HL-60 (cell line): ENCODE measurements at regions not wholly inside any gene's neighbourhood (a gene's known extent, or its start where the extent isn't known, plus 50 kb on each side); places are given as distances from the start of the nearest gene placed in this dataset.

Experiments
- DNase-seq, 2 experiments: peaks; one replicate each; pipeline ENCODE4 v3.0.0-alpha.2; 2010 to 2020; ENCODE audit warnings: low read depth in 1 of 2, low spot score in 1 of 2
- H3K27ac ChIP-seq: fragments of 250-450 bp; sonication (Bioruptor Pico); replicated peaks from 2 replicates; pipeline ENCODE4 v1.5.1; 2020; ENCODE audit warnings: mild to moderate bottlenecking, moderate library complexity
- H3K27me3 ChIP-seq: fragments of 250-450 bp; sonication (Bioruptor Pico); 2 replicates; pipeline ENCODE4 v1.5.1; 2021; ENCODE audit warnings: mild to moderate bottlenecking, moderate library complexity; ENCODE audit not compliant: insufficient read depth, poor library complexity, severe bottlenecking
- H3K4me3 ChIP-seq: replicated peaks from 2 replicates; pipeline ENCODE4 v1.5.1; 2011; ENCODE audit warnings: mild to moderate bottlenecking, control low read depth, low read length; ENCODE audit not compliant: insufficient read depth
- CTCF ChIP-seq: IDR thresholded peaks from one replicate; pipeline ENCODE4 v1.5.1; 2011; ENCODE audit warnings: low read length, control low read depth, inconsistent platforms; ENCODE audit not compliant: insufficient read depth
- GABPA ChIP-seq: IDR thresholded peaks from 2 replicates; pipeline ENCODE4 v1.6.1; 2012; ENCODE audit warnings: low read depth
- POLR2AphosphoS5 ChIP-seq: IDR thresholded peaks from 2 replicates; pipeline ENCODE4 v1.6.1; 2012; ENCODE audit warnings: low read depth
- REST ChIP-seq: IDR thresholded peaks from 2 replicates; pipeline ENCODE4 v1.6.1; 2012; ENCODE audit warnings: low read depth; ENCODE audit not compliant: insufficient replicate concordance
- SPI1 ChIP-seq: IDR thresholded peaks from 2 replicates; pipeline ENCODE4 v1.6.1; 2012; ENCODE audit warnings: low read depth, mild to moderate bottlenecking, borderline replicate concordance

GRCh38 chr12:72974954-72975555, 702.9 kb downstream of the TRHDE start:
- DNase-seq, result no peak
- Histone ChIP-seq H3K4me3 (no peak overlapping the region), H3K27me3 (no peaks in the 10 kb centered on the region), H3K27ac (no peak overlapping the region)
- TF ChIP-seq SPI1 (no peak; the same call in 1 of the 2 replicates), CTCF (no peak), GABPA (no peak), REST (no peak), POLR2AphosphoS5 (no peak)

- DNase-seq, result no peak
- TF ChIP-seq REST, result no peak
- no peak for TF ChIP-seq CTCF
- no peak for TF ChIP-seq POLR2AphosphoS5
- TF ChIP-seq SPI1, result no peak
- TF ChIP-seq GABPA, result no peak
- Histone ChIP-seq H3K27me3 (no peaks in the 10 kb centered on the region), H3K27ac (no peak overlapping the region), H3K4me3 (no peak overlapping the region)
These were observed 706.8 kb downstream of the TRHDE start for GRCh38 chr12:72978999-72979398.

- Histone ChIP-seq H3K27me3 (no peaks in the 10 kb centered on the region), H3K27ac (no peak overlapping the region), H3K4me3 (no peak overlapping the region)
- TF ChIP-seq CTCF (no peak), SPI1 (no peak), GABPA (no peak), POLR2AphosphoS5 (no peak), REST (no peak)
- DNase-seq, result no peak
These were observed 710.2 kb downstream of the TRHDE start for GRCh38 chr12:72982356-72982755.
